GM19438 (cell line): ENCODE measurements at regions not wholly inside any gene's neighbourhood (a gene's known extent, or its start where the extent isn't known, plus 50 kb on each side); places are given as distances from the start of the nearest gene placed in this dataset.
"Not testable (repeated sequence)": the region's sequence is repeated elsewhere in the genome, so short reads cannot be mapped to it uniquely, and the experiment has no call there.

Source experiments
- ATAC-seq: cut with Tn5 transposase; IDR thresholded peaks from one replicate; pipeline ENCODE4 v1.9.1; 2021; ENCODE audit warnings: low read depth; ENCODE audit not compliant: unreplicated experiment

DNA sequence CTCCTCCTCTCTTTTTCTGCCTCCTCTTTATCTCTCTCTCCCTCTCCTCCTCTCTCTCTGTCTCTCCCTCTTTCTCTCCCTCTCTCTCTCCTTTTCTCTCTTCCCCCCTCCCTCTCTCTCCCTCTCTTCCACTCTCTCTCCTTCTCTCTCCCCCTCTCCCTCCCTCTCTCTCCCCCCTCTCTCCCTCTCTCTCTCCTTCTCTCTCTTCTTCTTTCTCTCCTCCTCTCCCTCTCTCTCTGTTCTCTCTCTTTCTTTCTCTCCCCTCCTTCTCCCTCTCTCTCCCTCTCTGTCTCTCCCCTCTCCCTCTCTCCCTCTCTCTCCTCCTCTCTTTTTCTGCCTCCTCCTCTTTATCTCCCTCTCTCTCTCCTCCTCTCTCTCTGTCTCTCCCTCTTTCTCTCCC lies 197.4 kb downstream of the UQCRFS1 start:
- ATAC-seq = no peak

DNA sequence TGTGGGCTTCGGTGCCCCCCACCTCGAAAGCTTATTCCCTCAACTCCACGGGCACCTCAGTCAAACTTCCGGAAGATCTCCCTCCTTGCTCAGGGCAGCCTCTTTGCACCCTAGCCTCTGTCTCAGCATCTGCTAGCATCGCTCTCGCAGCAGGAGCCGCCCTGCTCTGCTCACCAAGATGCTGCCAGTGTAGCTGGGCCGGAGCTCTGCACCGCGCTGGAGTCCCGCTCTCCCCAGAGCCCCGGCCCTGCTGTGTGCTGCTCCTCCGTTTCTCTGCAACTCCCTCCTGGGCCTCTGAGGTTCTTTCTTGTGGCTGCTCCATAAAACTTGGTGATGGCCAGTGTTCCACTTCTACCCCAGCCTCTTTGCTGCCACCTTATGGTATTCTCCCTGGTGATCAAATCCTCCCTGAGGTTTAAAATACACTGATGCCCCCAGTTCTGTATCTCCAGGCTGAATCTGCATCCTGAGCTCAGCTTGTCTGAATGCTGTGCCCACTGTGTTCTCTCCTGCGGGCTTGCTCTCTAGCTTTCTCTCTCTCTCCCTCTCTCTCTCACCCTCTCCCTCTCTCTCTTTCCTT lies 198.0 kb downstream of the UQCRFS1 start:
- no peak for ATAC-seq

DNA sequence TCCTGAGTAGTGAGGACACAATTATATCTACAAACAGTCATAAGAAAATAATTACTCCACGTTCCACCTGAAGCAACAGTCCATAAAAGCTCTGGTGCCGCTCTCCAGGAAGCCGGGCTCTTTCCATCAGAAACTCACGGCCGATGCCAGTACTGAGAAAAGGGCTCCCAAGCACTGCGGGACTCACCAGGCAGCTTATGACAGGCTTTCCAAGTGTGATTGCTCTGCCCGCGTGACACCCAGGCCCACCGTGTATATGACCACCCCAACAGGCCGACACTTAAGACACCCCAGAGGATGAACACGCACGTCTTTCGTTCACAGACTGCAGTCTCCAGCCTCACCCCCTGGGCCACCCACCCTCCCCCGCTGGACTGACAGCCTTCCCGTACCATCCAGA lies 199.0 kb downstream of the UQCRFS1 start:
- no peak for ATAC-seq

DNA sequence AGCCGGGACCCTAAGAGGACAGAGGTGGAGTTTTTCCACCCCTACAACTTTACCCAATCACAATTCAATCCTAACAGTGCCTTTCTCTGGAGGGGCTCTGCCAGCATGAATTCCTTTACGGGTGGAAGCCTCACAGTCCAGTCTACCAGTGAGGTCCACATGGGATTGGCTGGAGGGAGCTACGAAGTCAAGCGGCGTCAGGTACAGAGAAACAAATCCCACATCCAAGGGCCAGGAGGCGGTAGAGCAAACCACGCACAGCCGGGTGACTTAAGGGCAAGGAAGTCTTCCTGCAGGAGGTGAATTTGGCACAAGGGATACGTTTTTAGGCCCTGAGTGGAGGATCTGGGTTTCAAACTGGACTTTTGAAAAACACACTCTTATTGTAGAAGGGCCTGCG lies 199.6 kb downstream of the UQCRFS1 start:
- no peak for ATAC-seq

DNA sequence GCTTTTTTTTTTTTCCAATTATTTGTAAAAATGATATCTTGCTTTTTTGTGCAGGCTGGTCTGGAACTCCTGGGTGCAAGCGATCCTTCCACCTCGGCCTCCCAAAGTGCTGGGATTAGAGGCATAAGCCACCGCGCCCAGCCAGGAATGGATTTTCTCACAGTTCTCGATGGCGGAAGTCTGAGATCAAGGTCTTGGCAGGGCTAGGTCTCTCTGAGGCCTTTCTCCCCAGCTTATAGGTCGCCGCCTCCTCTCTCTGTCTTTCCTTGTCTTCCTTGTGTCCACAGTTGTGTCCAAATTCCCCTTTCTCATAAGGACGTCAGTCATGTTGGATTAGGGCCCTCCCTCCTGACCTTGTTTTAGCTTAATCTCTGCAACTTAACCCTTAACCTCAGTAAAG lies 200.5 kb downstream of the UQCRFS1 start:
- ATAC-seq = no peak

DNA sequence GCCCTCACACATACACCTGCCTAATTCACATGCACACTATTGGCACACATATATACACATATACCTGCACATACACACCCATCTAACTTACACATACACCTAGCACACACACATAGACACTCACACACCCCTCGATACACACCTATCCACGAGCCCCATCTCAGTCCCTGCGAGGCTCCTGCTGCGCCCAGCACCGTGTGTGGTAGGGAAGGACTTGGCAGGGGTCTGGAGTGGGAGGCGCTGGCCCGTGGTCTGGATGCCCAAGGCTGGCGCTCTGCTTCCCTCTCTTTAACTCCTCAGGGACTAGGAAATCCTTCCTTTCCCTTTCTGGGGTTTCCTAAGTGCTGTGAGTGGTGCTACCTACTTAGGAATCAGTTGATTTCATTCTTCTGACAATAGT lies 202.7 kb downstream of the UQCRFS1 start:
- ATAC-seq = no peak

DNA sequence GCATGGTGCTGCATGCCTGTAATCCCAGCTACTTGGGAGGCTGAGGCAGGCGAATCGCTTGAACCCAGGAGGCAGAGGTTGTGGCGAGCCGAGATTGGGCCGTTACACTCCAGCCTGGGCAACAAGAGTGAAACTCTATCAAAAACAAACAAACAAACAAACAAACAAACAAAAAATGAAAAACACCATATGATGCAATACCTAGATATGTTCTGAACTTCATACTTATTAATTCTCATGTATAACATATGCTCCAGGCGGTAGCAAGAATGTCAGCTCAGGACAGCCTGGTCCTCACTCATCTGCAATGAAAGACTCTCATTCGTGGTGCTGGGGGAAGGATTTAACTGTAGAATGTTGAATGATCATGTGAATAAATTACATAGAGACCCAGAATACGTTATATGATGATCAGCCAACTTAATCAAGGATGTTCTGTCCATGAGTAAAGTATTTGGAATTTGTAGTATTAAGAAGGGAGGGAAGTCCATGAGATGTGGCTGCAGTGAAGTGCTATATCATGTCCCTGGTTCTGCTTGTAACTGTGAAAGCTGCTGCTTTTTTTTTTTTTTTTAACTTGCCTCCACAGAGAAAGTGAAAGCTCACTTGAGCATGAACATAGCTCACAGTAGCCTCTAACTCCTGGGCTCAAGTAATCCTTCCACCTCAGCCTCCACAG lies 206.8 kb downstream of the UQCRFS1 start:
- no peak for ATAC-seq

DNA sequence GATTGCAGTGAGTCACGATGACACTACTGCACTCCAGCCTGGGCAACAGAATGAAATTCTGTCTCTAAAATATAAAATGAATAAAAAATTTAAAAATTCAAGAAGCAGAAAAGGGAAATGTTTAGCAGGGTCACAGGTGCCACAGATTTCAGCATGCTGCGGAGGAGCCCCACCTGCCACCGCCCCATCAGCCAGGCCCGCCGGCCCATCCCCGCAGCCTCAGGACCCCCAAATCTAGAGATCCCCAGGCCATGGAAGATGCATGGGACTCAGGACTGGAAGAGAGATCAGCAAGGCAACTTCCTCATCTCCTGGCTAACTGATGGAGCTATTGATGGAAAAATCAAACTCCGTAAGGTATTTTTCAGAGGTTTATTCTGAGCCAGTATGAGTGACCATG lies 208.2 kb downstream of the UQCRFS1 start:
- no peak for ATAC-seq

DNA sequence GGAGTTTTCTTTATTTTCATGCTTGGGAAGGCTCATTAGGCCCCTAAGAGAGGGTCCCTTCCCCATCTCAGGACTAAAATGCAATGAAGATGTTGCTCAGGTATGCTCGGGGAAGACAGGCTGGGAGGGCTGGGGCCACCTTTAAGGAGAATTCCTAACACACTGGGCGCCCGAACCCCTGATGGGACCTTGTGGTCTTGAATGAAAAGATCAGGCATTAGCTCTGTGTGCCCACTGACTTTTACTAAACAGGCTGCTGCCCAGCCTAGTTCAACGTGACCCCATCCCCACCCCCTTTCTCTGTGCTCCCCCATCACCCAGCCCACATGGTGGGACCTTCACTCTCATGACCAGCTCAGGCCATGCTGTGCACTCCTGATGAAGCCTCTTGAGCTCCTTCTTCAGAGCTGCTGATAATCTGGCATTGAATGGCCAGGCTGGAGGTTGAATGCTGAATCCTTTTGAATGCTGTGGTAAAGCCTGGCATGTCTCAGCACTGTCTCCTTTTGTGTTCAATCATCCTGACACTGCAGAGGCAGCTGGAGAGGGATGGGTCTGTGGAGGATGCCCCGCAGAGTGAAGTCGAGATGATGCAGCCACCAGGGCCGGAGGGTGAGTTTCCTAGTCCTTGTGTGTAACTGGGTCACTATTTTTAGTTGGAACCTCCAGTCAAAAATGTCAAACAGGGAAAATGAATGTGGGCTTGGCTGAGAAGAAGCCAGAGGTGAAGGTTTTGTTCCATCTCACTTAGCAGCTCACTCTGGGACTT lies 209.1 kb downstream of the UQCRFS1 start:
- no peak for ATAC-seq

DNA sequence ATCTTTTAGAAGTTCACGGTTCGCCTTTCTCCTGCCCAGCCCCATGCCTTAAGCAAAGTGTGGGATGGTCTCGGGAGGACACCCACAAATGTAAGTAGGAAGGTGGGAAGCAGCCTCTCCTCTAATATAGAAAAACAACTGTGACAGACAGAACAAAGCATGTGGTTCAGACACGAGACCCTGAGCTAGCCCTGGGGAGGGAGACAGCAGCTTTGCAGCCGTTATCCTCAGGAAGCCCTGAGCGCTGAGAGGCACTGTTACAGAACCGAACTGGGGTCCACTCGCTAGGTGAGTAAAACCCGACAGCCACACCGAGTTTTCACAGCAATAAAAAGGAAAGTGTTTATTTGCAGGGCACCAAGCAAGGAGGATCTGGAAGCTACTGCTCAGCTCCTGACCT lies 210.6 kb downstream of the UQCRFS1 start:
- no peak for ATAC-seq

DNA sequence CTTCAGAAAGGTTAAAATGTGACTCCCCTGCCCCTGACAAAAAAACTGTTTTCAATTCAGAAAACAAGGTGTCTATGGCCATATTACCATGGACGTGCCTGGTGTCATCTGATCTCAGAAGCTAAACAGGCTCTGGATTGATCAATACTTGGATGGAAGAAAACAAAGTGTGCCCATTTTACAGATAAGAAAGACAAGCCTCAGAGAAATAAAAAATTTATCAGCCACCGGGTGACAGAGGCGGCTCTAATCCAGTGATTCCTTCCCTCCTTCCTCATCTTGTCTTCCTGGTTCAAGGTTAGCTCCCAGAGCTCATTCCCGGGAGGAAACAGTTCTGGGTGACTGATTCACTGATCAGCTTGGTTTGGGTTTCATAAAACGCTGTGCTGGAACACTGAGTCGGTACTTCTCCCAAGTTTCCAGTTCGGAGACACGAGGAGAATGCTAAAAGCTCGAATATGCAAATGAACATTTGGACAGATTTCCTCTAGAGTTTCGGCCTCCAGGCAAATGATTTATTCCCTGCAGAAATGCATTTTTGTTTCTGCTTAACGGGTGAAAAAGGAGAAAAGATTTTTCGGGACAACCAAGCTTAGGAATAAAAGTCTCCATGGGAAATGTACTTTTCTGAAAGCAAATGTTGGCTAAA lies 211.2 kb downstream of the UQCRFS1 start:
- no peak for ATAC-seq

DNA sequence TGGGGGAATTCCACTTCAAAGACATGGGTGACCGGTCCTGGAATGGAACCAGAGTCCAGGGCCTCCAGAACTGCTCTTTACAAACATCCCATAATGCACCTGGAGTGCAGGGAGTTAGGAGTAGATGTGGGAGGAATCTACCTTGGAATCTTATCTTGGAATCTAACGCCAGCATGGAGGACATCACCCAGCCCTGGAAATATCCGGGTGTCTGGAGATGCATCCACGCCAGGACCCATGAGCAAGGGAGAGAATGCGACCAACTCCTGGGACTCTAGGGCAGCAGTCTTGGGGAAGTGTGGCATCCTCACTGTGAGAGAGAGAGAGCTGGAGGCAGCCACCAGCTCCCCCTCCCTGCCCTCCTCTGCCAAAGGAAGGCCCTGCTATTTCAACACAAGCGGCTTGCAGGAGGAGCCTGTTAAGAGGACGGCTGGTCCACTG lies 211.8 kb downstream of the UQCRFS1 start:
- no peak for ATAC-seq

DNA sequence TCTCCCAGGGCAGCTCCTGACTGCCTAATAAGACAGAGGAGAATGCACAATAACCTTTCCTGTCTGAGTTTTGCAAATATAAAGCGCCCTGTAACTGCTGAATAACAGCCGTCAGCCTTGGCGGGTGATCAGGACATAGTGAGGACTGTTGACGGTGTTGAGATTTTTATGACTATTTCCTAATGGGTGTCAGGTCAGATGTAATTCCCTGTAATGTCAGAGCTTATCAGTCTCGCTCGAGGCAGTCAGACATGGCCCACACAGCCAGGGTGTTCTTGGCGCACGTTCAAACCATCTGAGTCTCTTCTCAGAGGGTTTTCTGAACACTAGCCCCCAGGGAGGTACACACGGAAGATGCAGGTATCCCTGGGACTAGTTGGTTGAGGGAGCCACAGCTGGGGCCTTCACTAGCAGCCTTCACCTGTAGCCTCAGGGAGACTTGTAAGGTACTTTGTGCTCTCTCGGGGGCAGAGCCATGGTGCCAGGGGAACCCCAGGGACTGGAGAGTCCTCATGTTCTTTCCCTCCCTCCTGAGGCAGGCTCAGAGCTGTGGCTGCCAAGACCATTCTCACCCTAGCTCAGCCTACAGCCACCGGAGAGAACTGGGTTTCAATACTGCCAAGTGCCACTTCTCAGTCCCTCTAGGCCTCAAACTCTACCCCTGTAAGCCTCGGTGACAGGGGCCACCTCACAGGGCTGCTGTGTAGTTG lies 213.1 kb downstream of the UQCRFS1 start:
- no peak for ATAC-seq

DNA sequence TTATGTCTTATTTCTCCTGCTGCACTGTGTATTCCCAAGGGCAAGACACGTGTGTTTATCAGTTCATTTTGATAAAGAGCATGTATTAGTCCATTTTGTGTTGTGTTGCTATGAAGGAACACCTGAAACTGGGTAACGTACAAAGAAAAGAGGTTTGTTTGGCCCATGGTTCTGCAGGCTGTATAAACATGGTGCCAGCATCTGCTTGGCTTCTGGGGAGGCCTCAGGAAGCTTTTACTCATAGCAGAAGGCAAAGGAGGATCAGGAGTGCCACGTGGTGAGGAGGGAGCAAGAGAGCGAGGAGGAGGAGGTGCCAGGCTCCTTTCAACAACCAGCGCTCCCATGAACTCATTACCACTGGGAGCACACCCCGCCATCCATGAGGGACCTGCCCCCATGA lies 214.0 kb downstream of the UQCRFS1 start:
- no peak for ATAC-seq

DNA sequence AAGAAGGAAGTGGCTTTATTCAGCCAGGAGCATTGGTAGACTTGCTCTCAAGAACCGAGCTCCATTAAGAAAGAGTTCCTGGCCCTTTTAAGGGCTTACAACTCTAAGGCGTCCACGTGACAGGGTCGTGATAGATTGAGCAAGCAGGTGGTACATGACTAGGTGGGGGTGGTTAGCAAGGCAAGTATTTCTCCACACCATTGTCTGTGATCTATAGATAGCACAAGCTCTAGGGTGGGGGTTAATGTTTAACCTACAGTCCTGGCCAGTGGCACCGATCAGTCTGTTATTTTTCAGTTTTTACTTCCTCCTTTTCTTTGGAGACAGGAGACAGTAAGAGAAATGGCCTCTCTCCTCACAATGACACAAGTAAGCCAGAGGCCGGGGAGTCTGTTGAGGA lies 215.1 kb downstream of the UQCRFS1 start:
- not testable (repeated sequence) for ATAC-seq

DNA sequence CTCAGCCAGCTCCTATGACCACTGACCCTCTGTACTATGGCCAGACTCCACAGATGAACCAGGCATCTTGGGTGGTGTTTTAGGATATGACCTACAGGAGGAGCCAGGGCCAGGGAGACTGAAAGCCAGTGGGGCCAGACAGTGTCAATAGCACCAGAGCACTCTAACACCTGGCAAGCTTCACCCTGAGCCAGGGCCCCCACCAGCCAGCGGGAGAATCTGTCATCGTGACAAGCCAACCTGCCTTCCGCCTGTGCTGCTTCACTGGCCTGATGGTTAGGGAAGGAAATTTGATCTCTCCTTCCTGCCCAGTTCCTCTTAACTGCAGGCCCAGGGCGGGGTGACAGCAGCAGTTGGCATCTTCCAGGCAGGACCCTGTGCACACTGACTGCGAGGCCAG lies 222.4 kb downstream of the UQCRFS1 start:
- no peak for ATAC-seq

DNA sequence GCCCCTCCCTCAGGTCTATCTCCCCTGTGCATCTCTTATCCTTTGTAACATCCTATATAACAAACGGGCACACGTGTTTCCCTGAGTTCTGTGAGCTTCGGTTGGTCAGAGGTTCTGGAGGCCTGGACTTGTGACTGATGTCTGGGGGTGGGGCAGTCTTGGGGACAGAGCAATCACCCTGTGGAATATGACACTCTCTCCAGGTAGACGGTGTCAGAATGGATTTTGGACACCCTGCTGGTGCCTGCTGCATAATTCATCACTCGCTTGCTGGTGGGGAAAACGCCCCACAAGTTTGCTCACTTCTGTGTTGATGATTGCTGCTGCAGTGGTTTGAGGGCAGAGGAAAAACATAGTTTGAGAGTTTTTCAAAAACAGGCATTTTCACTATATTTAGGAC lies 223.2 kb downstream of the UQCRFS1 start:
- no peak for ATAC-seq

DNA sequence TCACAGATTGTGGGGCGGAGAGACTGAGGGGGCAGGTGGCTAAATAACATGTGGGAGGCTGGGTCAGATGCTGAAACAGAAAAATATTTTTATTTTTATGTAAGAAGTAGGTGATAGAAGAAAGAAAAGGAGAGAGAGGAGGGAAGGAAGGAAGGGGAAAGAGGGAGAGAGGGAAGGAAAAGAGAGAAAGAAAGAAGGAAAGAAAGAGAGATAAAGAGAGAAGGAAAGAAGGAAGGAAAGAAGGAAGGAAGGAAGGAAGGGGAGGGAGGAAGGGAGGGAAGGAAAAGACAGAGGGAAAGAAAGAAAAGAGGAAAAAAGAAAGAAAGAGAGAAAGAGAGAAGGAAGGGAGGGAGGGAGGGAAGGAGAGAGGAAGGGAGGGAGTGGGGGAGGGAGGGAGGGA lies 224.9 kb downstream of the UQCRFS1 start:
- no peak for ATAC-seq

DNA sequence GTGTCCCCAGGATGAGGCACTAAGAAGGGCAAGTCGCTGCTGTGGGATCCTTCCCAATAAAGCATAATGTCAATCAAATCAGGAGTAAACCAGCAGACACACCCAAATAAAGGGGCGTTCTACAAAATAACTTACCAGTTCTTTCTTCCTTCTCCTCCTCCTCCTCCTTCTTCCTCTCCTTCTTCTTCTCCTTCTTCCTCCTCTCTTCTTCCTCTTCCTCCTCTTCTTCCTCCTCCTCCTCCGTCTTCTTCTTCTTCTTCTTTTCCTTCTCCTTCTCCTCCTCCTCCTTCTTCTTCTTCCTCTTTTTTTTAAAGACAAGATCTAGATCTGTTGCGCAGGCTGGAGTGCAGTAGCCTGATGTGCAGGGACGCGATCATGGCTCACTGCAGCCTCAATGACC lies 225.8 kb downstream of the UQCRFS1 start:
- ATAC-seq = no peak

DNA sequence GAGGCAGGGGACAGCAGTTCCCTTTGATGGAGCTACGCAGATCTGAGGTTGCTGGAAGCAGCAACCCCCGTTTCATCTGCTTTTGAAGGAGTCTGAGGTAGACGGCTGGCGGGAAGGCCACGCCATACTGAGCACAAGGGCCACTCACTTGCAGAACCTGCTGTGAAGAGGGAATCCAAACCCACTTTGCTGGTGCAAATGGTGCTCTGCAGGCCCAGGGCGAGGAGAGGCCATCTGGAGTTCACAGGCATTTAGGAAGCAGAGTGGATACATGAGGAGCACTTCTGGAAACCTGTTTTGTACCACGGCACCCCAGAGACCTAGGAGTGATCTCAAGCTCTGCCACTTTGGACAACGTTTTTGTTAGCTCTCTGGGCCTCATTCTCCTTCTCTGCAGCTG lies 227.8 kb downstream of the UQCRFS1 start:
- no peak for ATAC-seq

DNA sequence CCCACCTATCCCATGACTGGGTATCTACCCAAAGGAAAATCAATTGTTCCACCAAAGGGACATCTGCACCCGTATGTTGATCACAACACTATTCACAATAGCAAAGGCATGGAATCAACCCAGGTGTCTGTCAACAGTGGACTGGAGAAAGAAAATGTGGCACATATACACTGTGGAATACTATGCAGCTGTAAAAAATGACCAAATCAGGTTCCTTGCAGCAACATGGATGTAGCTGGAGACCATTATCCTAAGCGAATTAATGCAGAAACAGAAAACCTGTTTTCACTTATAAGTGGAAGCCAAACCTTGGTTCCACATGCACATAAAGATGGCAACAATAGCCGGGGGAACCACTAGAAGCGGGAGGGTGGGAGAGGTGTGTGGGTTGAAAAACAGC lies 228.6 kb downstream of the UQCRFS1 start:
- ATAC-seq = no peak
